OCI-LY3 (cell line): ENCODE measurements at regions not wholly inside any gene's neighbourhood (a gene's known extent, or its start where the extent isn't known, plus 50 kb on each side); places are given as distances from the start of the nearest gene placed in this dataset.

ENCODE experiments used
- H2AFZ ChIP-seq: fragments of 200-600, 300-600 bp; shearing (Covaris generic); 2 replicates; pipeline ENCODE4 v1.6.0; 2014; ENCODE audit warnings: antibody characterized with exemption, low read depth, low read length
- H3K27ac ChIP-seq: fragments of 200-600, 300-600 bp; sonication (generic); 2 replicates; pipeline ENCODE4 v1.5.1; 2014; ENCODE audit warnings: mild to moderate bottlenecking, low read length, moderate library complexity, mixed read lengths
- H3K27me3 ChIP-seq: fragments of 200-600, 300-600 bp; sonication (generic); 2 replicates; pipeline ENCODE4 v1.6.1; 2014; ENCODE audit warnings: low read depth, low read length, mixed read lengths
- H3K36me3 ChIP-seq: fragments of 200-600, 300-600 bp; sonication (generic); replicated peaks from 2 replicates; pipeline ENCODE3; 2014; ENCODE audit warnings: low read depth, low read length, mixed read lengths
- H3K4me1 ChIP-seq: fragments of 300-600, 200-600 bp; sonication (generic); 2 replicates; pipeline ENCODE4 v1.6.1; 2014; ENCODE audit warnings: low read length, mixed read lengths
- H3K4me2 ChIP-seq: fragments of 200-600, 300-600 bp; sonication (generic); 2 replicates; pipeline ENCODE4 v1.6.1; 2014; ENCODE audit warnings: low read length, mixed read lengths
- H3K4me3 ChIP-seq: fragments of 300-600, 200-600 bp; sonication (generic); 2 replicates; pipeline ENCODE4 v1.5.1; 2014; ENCODE audit warnings: antibody characterized with exemption, mild to moderate bottlenecking, low read length, moderate library complexity
- H3K79me2 ChIP-seq: fragments of 300-600, 200-600 bp; shearing (Covaris generic); 2 replicates; pipeline ENCODE4 v1.6.1; 2014; ENCODE audit warnings: mild to moderate bottlenecking, low read length, mixed read lengths
- H3K9ac ChIP-seq: fragments of 300-600, 200-600 bp; shearing (Covaris generic); 2 replicates; pipeline ENCODE4 v1.6.0; 2014; ENCODE audit warnings: mild to moderate bottlenecking, low read length, moderate library complexity
- H3K9me3 ChIP-seq: fragments of 200-600, 300-600 bp; shearing (Covaris generic); 2 replicates; pipeline ENCODE4 v1.6.1; 2014; ENCODE audit warnings: low read length, mixed read lengths; ENCODE audit not compliant: insufficient read depth
- H4K20me1 ChIP-seq: fragments of 200-600, 300-600 bp; sonication (generic); 2 replicates; pipeline ENCODE4 v1.6.1; 2016; ENCODE audit warnings: low read length, mixed read lengths; ENCODE audit not compliant: insufficient read depth
- EZH2phosphoT487 ChIP-seq: fragments of 200-600 bp; shearing (Covaris generic); IDR thresholded peaks from 2 replicates; pipeline ENCODE4 v1.6.1; 2018; ENCODE audit warnings: antibody characterized with exemption, mixed run types, low read depth
- TF ChIP-seq, protein P1 (sequence below): fragments of 200-600, 300-600 bp; sonication (generic); IDR thresholded peaks from 2 replicates; pipeline ENCODE4 v1.5.1; 2014; ENCODE audit warnings: antibody characterized with exemption, low read length, low read depth

DNA sequence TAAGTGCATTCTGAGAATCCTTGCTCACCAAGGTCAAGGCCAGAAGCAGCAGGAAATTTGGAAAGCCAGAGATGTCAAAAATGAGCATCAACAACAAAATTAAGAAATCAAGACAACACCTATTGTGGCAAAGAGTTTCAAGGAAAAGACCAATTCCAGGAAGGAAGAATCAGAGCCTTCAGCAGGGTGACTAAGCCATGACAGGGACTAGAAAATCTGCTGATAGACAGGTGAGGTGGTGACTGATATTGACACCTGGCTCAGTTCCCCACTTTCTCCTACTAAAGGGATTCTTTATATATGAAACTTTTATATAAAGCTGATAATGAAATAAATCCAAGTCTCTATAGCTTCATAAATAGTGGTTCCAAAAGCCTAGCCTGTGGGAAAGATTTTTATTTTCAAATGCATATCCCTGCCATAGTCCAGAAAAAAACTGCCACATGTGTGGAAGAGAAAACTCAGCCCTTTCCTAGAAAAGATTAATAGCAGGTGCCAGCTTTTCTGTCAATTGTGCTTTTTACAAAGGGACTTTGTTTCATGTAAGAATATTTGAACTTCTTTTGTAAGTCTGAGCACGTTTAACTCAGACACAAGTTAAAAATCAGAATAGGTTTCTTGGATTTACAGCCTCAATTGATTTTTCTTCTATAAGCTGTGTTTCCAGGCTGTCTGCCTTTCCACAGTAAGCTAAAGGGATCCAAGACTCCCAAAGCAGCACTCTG is 81.1 kb upstream of the GRAMD2B start:
- H3K4me1 ChIP-seq: 0 out of 2 replicates have a peak, but pooled peaks cover 2% of the 10 kb centered on the region
- TF ChIP-seq EZH2phosphoT487: no peak
- TF ChIP-seq, protein P1, sequence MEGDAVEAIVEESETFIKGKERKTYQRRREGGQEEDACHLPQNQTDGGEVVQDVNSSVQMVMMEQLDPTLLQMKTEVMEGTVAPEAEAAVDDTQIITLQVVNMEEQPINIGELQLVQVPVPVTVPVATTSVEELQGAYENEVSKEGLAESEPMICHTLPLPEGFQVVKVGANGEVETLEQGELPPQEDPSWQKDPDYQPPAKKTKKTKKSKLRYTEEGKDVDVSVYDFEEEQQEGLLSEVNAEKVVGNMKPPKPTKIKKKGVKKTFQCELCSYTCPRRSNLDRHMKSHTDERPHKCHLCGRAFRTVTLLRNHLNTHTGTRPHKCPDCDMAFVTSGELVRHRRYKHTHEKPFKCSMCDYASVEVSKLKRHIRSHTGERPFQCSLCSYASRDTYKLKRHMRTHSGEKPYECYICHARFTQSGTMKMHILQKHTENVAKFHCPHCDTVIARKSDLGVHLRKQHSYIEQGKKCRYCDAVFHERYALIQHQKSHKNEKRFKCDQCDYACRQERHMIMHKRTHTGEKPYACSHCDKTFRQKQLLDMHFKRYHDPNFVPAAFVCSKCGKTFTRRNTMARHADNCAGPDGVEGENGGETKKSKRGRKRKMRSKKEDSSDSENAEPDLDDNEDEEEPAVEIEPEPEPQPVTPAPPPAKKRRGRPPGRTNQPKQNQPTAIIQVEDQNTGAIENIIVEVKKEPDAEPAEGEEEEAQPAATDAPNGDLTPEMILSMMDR: no peak
- no peak overlapping the region for H3K4me2 ChIP-seq
- H3K9me3 ChIP-seq: no peaks in the 10 kb centered on the region
- H3K79me2 ChIP-seq: no peaks in the 10 kb centered on the region
- H3K9ac ChIP-seq: no peak overlapping the region
- no peak overlapping the region for H3K4me3 ChIP-seq
- H2AFZ ChIP-seq: no peak overlapping the region
- 0 out of 2 replicates have a peak, but pooled peaks cover 3% of the 10 kb centered on the region for H3K27me3 ChIP-seq
- H3K36me3 ChIP-seq: no peaks in the 10 kb centered on the region
- no peak overlapping the region for H3K27ac ChIP-seq
- H4K20me1 ChIP-seq: no peaks in the 10 kb centered on the region

DNA sequence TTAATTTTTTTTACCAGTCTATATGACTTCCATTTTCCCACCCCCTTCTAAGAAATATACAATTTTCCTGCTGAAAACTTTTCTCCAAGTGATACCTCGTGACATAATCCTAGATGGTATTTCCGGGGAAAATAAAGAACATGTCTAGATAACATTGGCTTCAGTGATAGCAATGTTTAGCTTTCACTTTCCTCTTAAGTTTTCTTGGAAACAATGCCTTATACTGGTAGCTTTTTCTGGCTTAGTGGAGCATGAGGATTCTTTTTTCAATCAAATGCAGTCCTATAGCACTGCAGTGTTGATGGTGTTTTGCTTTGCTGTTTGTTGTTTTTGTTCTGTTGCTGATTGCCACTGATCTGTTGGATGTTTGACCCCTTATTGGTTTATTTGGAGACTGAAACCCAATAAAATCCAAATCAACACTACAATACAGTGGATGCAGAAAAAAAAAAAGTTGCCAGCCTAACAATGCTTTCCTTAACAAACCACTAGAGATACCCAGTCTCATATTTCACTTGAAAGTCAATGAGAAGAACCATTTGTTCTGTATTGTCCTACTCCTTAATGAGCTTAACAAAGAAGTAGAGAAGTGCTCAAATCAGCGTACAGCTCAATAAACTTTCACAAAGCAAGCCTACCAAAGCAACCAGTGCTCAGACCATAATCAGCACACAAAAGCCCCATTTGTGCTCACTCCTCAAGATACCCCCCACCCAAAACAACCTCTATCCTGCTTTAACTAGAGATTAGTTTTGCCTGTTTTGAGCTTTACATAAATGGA is 74.2 kb upstream of the GRAMD2B start:
- Histone ChIP-seq H3K9me3 (no peaks in the 10 kb centered on the region), H2AFZ (no peak overlapping the region), H3K9ac (no peak overlapping the region), H3K27me3 (no peaks in the 10 kb centered on the region), H3K4me1 (peaks cover under 1% of the 10 kb centered on the region; the same call in 1 of the 2 replicates), H3K36me3 (no peaks in the 10 kb centered on the region), H3K79me2 (no peaks in the 10 kb centered on the region), H3K4me3 (no peak overlapping the region), H4K20me1 (no peaks in the 10 kb centered on the region), H3K27ac (no peak overlapping the region), H3K4me2 (no peak overlapping the region)
- TF ChIP-seq, protein P1: no peak
- no peak for TF ChIP-seq EZH2phosphoT487

DNA sequence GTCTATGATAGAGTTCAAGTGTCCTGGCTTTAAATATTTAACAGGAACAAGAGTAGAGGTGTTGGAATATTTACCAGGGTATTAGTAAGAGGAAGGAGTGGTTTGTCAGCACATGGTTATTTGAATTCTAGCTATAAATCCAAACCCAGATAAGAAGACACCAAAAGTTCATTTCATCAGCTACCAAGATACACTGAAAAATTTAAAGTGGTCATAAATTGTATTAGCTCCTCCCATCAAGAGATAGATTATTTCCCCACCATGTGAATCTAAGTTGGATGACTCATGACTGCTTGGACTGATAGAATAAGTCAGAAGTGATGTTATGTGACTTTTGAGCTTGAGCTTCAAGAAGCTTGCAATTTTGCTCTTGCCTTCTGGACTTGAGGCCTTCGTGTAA is 72.1 kb upstream of the GRAMD2B start:
- Histone ChIP-seq H3K79me2 (no peaks in the 10 kb centered on the region), H3K9ac (no peak overlapping the region), H3K36me3 (no peaks in the 10 kb centered on the region), H2AFZ (no peak overlapping the region), H3K9me3 (no peaks in the 10 kb centered on the region), H3K27me3 (no peaks in the 10 kb centered on the region), H4K20me1 (no peaks in the 10 kb centered on the region), H3K4me3 (no peak overlapping the region), H3K4me2 (no peak overlapping the region), H3K27ac (no peak overlapping the region), H3K4me1 (peaks cover 22% of the 10 kb centered on the region)
- TF ChIP-seq EZH2phosphoT487: no peak

DNA sequence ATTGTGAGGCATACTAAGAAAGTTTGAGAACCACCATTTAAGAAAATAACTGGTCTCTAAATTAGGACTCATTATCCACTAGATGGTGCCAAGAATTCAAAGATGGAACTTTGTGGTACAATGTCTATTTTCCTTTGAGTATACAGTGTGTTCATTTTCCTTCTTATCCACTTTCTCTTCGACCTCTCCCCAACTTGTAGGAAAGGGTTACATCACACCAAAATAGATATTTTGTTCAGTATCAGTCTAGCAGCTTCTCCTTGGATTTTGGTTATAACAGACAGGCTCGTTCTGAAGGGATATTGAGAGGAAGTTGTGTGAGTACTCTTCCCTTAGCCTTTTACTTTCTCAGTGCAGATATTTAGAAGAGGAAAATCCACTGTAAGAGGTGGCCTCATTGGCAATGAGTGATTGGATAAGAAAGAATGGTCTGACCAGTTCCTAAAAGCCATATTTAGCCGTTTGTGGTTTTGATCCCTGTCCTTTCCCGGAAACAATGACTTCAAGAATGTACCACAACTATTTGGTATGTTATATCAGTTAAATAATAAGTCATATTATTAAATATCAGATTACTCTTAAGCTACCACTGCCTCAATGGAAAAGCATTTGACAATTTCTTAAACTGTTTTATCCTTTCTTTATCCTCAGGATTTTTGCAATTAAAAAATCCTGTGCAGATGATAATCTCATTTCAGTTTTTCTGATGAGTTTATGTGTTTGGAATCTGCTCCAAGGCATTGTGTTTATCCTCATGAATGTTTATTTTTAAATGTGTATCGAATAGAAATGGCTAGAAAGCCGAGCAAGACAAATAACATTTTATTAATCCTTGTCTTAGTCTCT is 69.0 kb upstream of the GRAMD2B start:
- H3K4me1 ChIP-seq: peaks cover 41% of the 10 kb centered on the region
- H4K20me1 ChIP-seq: no peaks in the 10 kb centered on the region
- TF ChIP-seq EZH2phosphoT487: no peak
- TF ChIP-seq, protein P1: peak; percentile 76
- H3K79me2 ChIP-seq: no peaks in the 10 kb centered on the region
- no peak overlapping the region for H3K27ac ChIP-seq
- H3K27me3 ChIP-seq: no peaks in the 10 kb centered on the region
- no peaks in the 10 kb centered on the region for H3K36me3 ChIP-seq
- no peaks in the 10 kb centered on the region for H3K9me3 ChIP-seq
- peak overlapping the region; percentile 93 for H2AFZ ChIP-seq
- H3K4me3 ChIP-seq: peak overlapping the region; percentile 75
- H3K9ac ChIP-seq: peak overlapping the region; percentile 45
- peak overlapping the region; percentile 74 for H3K4me2 ChIP-seq
